ENCODE measurements at regions not wholly inside any gene's neighbourhood (a gene's known extent, or its start where the extent isn't known, plus 50 kb on each side); places are given as distances from the start of the nearest gene placed in this dataset.

DNA sequence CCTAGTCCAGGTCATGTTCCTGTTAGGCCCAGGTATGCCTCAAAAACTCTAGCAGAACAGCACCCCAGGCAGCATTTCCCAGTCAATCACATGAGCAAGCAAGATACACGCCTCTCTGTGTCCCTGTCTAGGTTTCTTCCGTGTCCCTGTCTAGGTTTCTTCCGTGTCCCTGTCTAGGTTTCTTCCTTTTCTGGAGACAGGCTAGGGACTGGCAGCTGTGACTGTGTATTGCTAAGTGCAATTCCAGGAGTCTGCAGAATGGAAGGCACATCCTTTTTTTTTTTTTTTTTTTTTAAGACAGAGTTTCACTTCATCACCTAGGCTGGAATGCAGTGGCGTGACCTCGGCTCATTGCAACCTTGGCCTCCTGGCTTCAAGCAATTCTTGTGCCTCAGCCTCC, 77.6 kb downstream of the SETD4 start:
- TF ChIP-seq POLR2A (IDR thresholded peaks at IDR 0.05; ENCODE audit: low read length) (no peak), GATA1 (IDR thresholded peaks at IDR 0.05; ENCODE audit: low read depth, low read length) (no peak)

Data from erythroblast (primary cell).